ENCODE measurements at regions not wholly inside any gene's neighbourhood (a gene's known extent, or its start where the extent isn't known, plus 50 kb on each side); places are given as distances from the start of the nearest gene placed in this dataset.
"Not testable (repeated sequence)": the region's sequence is repeated elsewhere in the genome, so short reads cannot be mapped to it uniquely, and the experiment has no call there.

GRCh38 chr12:60235261-60235660 is 639.4 kb downstream of the SLC16A7 start:
- H3K9me3 ChIP-seq (ENCODE audit: control insufficient read depth in 1 of 2, insufficient read depth in 1 of 2, low read length in 2 of 2): peaks cover 0 to 12% of the 10 kb centered on the region in 2 experiments
- DNase-seq: no peak
- intact Hi-C loops (cut with DNase I, micrococcal nuclease): no loop called here
- no peak overlapping the region for H3K4me3 Mint-ChIP-seq
- H3K4me1 Mint-ChIP-seq (ENCODE audit: low read depth): no peaks in the 10 kb centered on the region
- no peaks in the 10 kb centered on the region for H3K36me3 ChIP-seq (ENCODE audit: insufficient read depth, low read length)
- ChIA-PET CTCF (no interaction called here), POLR2A (no interaction called here)
- H3K4me3 ChIP-seq (ENCODE audit: low read length): no peak overlapping the region
- H3K27ac Mint-ChIP-seq: no peak overlapping the region
- peaks cover 7% of the 10 kb centered on the region for H3K9me3 Mint-ChIP-seq
- H3K27ac ChIP-seq (ENCODE audit: low read depth in 1 of 2, low read length in 2 of 2): no peak overlapping the region
- TF ChIP-seq CTCF (IDR thresholded peaks at IDR 0.05): no peak
- H3K27me3 ChIP-seq (ENCODE audit: control insufficient read depth in 1 of 2, insufficient read depth in 2 of 2, low read length in 2 of 2): no peaks in the 10 kb centered on the region
- ATAC-seq (ENCODE audit: poor library complexity): no peak
- H3K36me3 Mint-ChIP-seq (ENCODE audit: low read depth): no peaks in the 10 kb centered on the region
- no peaks in the 10 kb centered on the region for H3K4me1 ChIP-seq (ENCODE audit: insufficient read depth, low read length)
- no peaks in the 10 kb centered on the region for H3K27me3 Mint-ChIP-seq

DNA sequence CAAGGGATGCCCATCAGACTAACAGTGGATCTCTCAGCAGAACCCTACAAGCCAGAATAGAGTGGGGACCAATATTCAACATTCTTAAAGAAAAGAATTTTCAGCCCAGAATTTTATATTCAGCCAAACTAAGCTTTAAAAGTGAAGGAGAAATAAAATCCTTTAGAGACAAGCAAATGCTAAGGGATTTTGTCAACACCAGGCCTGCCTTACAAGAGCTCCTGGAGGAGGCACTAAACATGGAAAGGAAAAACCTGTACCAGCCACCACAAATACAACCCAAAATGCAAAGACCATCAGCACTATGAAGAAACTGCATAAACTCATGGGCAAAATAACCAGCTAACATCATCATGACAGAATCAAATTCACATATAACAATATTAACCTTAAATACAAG is 640.6 kb downstream of the SLC16A7 start:
- POLR2A ChIA-PET, CTCF ChIA-PET: not testable (repeated sequence)
- peaks cover 0 to 12% of the 10 kb centered on the region in 2 experiments for H3K9me3 ChIP-seq (ENCODE audit: control insufficient read depth in 1 of 2, insufficient read depth in 1 of 2, low read length in 2 of 2)

GRCh38 chr12:60240891-60241290 is 645.1 kb downstream of the SLC16A7 start:
- Histone ChIP-seq H3K27ac (ENCODE audit: low read depth in 1 of 2, low read length in 2 of 2) (no peak overlapping the region), H3K27me3 (ENCODE audit: control insufficient read depth in 1 of 2, insufficient read depth in 2 of 2, low read length in 2 of 2) (no peaks in the 10 kb centered on the region), H3K36me3 (ENCODE audit: insufficient read depth, low read length) (no peaks in the 10 kb centered on the region), H3K9me3 (ENCODE audit: control insufficient read depth in 1 of 2, insufficient read depth in 1 of 2, low read length in 2 of 2) (no peaks in the 10 kb centered on the region), H3K4me1 (ENCODE audit: insufficient read depth, low read length) (no peaks in the 10 kb centered on the region), H3K4me3 (ENCODE audit: low read length) (no peak overlapping the region)
- no peak for DNase-seq
- Mint-ChIP-seq H3K4me1 (ENCODE audit: low read depth) (no peaks in the 10 kb centered on the region), H3K27me3 (no peaks in the 10 kb centered on the region), H3K36me3 (ENCODE audit: low read depth) (no peaks in the 10 kb centered on the region), H3K4me3 (no peak overlapping the region), H3K27ac (no peak overlapping the region), H3K9me3 (peaks cover 7% of the 10 kb centered on the region)
- ChIA-PET POLR2A (no interaction called here), CTCF (no interaction called here)
- intact Hi-C loops (cut with DNase I, micrococcal nuclease): no loop called here
- no peak for TF ChIP-seq CTCF (IDR thresholded peaks at IDR 0.05)
- no peak for ATAC-seq (ENCODE audit: poor library complexity)

More for the DNA sequence above, 640.6 kb downstream of the SLC16A7 start:
- H3K36me3 Mint-ChIP-seq (ENCODE audit: low read depth); H3K4me3 Mint-ChIP-seq; H3K36me3 ChIP-seq (ENCODE audit: insufficient read depth, low read length); DNase-seq; H3K27ac Mint-ChIP-seq; H3K4me3 ChIP-seq (ENCODE audit: low read length); H3K4me1 Mint-ChIP-seq (ENCODE audit: low read depth); ATAC-seq (ENCODE audit: poor library complexity); H3K27me3 ChIP-seq (ENCODE audit: control insufficient read depth in 1 of 2, insufficient read depth in 2 of 2, low read length in 2 of 2); H3K27me3 Mint-ChIP-seq; H3K27ac ChIP-seq (ENCODE audit: low read depth in 1 of 2, low read length in 2 of 2); H3K9me3 Mint-ChIP-seq; H3K4me1 ChIP-seq (ENCODE audit: insufficient read depth, low read length); intact Hi-C loops (cut with DNase I, micrococcal nuclease): not testable (repeated sequence)

DNA sequence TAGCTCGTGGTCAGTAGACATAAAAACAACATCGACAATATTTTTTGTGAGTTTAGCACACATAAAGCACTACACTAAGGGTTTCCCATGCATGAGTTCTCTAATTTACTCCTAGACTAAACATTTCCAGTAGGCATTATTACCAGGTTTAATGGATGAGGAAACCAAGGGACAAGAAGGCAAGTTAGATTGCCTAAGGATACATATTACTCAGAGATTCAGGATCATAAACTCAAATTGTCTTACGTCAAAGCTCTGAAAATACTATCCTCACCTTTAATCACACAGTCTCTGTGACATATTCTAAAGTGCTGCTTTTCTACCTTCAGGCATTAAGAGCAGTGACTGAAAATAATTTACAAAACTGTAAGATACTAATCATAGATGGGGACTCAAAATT is 655.3 kb downstream of the SLC16A7 start:
- no peaks in the 10 kb centered on the region for H3K27me3 ChIP-seq (ENCODE audit: control insufficient read depth in 1 of 2, insufficient read depth in 2 of 2, low read length in 2 of 2)
- H3K27ac ChIP-seq (ENCODE audit: low read depth in 1 of 2, low read length in 2 of 2): no peak overlapping the region
- CTCF ChIA-PET: interaction anchor here (0.6 kb wide), 1 partner anchor 72 kb away, joined by 4 read pairs; no protein-coding TSS in a partner anchor
- H3K4me3 Mint-ChIP-seq: no peak overlapping the region
- no peaks in the 10 kb centered on the region for H3K4me1 Mint-ChIP-seq (ENCODE audit: low read depth)
- no peaks in the 10 kb centered on the region for H3K4me1 ChIP-seq (ENCODE audit: insufficient read depth, low read length)
- no peak overlapping the region for H3K27ac Mint-ChIP-seq
- TF ChIP-seq CTCF (IDR thresholded peaks at IDR 0.05): no peak
- ATAC-seq (ENCODE audit: poor library complexity): no peak
- DNase-seq: no peak
- peaks cover 2% of the 10 kb centered on the region for H3K9me3 Mint-ChIP-seq
- intact Hi-C loops (cut with DNase I, micrococcal nuclease): no loop called here
- POLR2A ChIA-PET: no interaction called here
- H3K27me3 Mint-ChIP-seq: no peaks in the 10 kb centered on the region
- peaks cover 0 to 5% of the 10 kb centered on the region in 2 experiments for H3K9me3 ChIP-seq (ENCODE audit: control insufficient read depth in 1 of 2, insufficient read depth in 1 of 2, low read length in 2 of 2)
- no peaks in the 10 kb centered on the region for H3K36me3 Mint-ChIP-seq (ENCODE audit: low read depth)
- no peaks in the 10 kb centered on the region for H3K36me3 ChIP-seq (ENCODE audit: insufficient read depth, low read length)
- no peak overlapping the region for H3K4me3 ChIP-seq (ENCODE audit: low read length)
